ENCODE measurements at regions not wholly inside any gene's neighbourhood (a gene's known extent, or its start where the extent isn't known, plus 50 kb on each side); places are given as distances from the start of the nearest gene placed in this dataset.

GRCh38 chr7:41501466-41501865 lies 201.4 kb downstream of the INHBA start:
- H3K9me2 ChIP-seq (replicated peaks; ENCODE audit: insufficient read depth) = no peaks in the 10 kb centered on the region
- H3K4me2 ChIP-seq = no peak overlapping the region
- H3K9me3 ChIP-seq (ENCODE audit: low read depth) = no peaks in the 10 kb centered on the region
- DNase-seq (ENCODE audit: low spot score) = no peak
- H3K27me3 ChIP-seq = no peaks in the 10 kb centered on the region
- H3K36me3 ChIP-seq (replicated peaks; ENCODE audit: insufficient read depth, low read depth) = no peaks in the 10 kb centered on the region
- WGBS (ENCODE audit: low lambda C conversion rate, missing lambda C conversion rate) = 80% methylated on average over 3 of the region's 3 CpGs
- no peak overlapping the region for H3K27ac ChIP-seq
- no peaks in the 10 kb centered on the region for H4K20me1 ChIP-seq (ENCODE audit: insufficient read depth, poor library complexity, severe bottlenecking)
- no peak overlapping the region for H2AFZ ChIP-seq
- H3K4me3 ChIP-seq = no peak overlapping the region
- H3K4me1 ChIP-seq (ENCODE audit: insufficient read depth) = no peaks in the 10 kb centered on the region
- TF ChIP-seq EZH2 (IDR thresholded peaks at IDR 0.05; ENCODE audit: borderline replicate concordance) = no peak
- TF ChIP-seq CTCF (IDR thresholded peaks at IDR 0.05; ENCODE audit: poor library complexity) = no peak
- TF ChIP-seq EZH2phosphoT487 (IDR thresholded peaks at IDR 0.05; ENCODE audit: low read depth, severe bottlenecking, unreplicated experiment) = no peak
- no peaks in the 10 kb centered on the region for H3K79me2 ChIP-seq

- WGBS (ENCODE audit: low lambda C conversion rate, missing lambda C conversion rate) = 92% methylated on average over 6 of the region's 6 CpGs
- no peaks in the 10 kb centered on the region for H3K36me3 ChIP-seq (replicated peaks; ENCODE audit: insufficient read depth, low read depth)
- H3K27ac ChIP-seq = no peak overlapping the region
- H3K9me3 ChIP-seq (ENCODE audit: low read depth) = no peaks in the 10 kb centered on the region
- H3K4me1 ChIP-seq (ENCODE audit: insufficient read depth) = no peaks in the 10 kb centered on the region
- no peak for TF ChIP-seq EZH2 (IDR thresholded peaks at IDR 0.05; ENCODE audit: borderline replicate concordance)
- TF ChIP-seq EZH2phosphoT487 (IDR thresholded peaks at IDR 0.05; ENCODE audit: low read depth, severe bottlenecking, unreplicated experiment) = no peak
- TF ChIP-seq CTCF (IDR thresholded peaks at IDR 0.05; ENCODE audit: poor library complexity) = no peak
- H4K20me1 ChIP-seq (ENCODE audit: insufficient read depth, poor library complexity, severe bottlenecking) = no peaks in the 10 kb centered on the region
- H3K27me3 ChIP-seq = no peaks in the 10 kb centered on the region
- H3K79me2 ChIP-seq = no peaks in the 10 kb centered on the region
- no peak for DNase-seq (ENCODE audit: low spot score)
- no peak overlapping the region for H3K4me3 ChIP-seq
- no peaks in the 10 kb centered on the region for H3K9me2 ChIP-seq (replicated peaks; ENCODE audit: insufficient read depth)
- no peak overlapping the region for H3K4me2 ChIP-seq
- no peak overlapping the region for H2AFZ ChIP-seq
These were observed 201.9 kb downstream of the INHBA start for GRCh38 chr7:41501006-41501405.

- 79% methylated on average over 4 of the region's 4 CpGs for WGBS (ENCODE audit: low lambda C conversion rate, missing lambda C conversion rate)
- Histone ChIP-seq H3K79me2 (no peaks in the 10 kb centered on the region), H2AFZ (no peak overlapping the region), H3K4me3 (no peak overlapping the region), H3K36me3 (replicated peaks; ENCODE audit: insufficient read depth, low read depth) (no peaks in the 10 kb centered on the region), H3K27me3 (no peaks in the 10 kb centered on the region), H3K27ac (no peak overlapping the region), H3K4me2 (no peak overlapping the region), H4K20me1 (ENCODE audit: insufficient read depth, poor library complexity, severe bottlenecking) (no peaks in the 10 kb centered on the region), H3K9me3 (ENCODE audit: low read depth) (no peaks in the 10 kb centered on the region), H3K9me2 (replicated peaks; ENCODE audit: insufficient read depth) (no peaks in the 10 kb centered on the region), H3K4me1 (ENCODE audit: insufficient read depth) (peaks cover 4% of the 10 kb centered on the region)
- TF ChIP-seq CTCF (IDR thresholded peaks at IDR 0.05; ENCODE audit: poor library complexity) = no peak
- no peak for TF ChIP-seq EZH2 (IDR thresholded peaks at IDR 0.05; ENCODE audit: borderline replicate concordance)
- no peak for TF ChIP-seq EZH2phosphoT487 (IDR thresholded peaks at IDR 0.05; ENCODE audit: low read depth, severe bottlenecking, unreplicated experiment)
- DNase-seq (ENCODE audit: low spot score) = no peak
These were observed 210.3 kb downstream of the INHBA start for GRCh38 chr7:41492603-41493002.
